ENCODE measurements at regions not wholly inside any gene's neighbourhood (a gene's known extent, or its start where the extent isn't known, plus 50 kb on each side); places are given as distances from the start of the nearest gene placed in this dataset.
A peak's percentile ranks its signal among the peaks of the same experiment; 100 is the strongest.

GRCh38 chr4:123891881-123892280 is 495.3 kb downstream of the SPRY1 start:
- Histone ChIP-seq H3K27me3 (ENCODE audit: control insufficient read depth, insufficient read depth, low read length) (no peaks in the 10 kb centered on the region), H3K27ac (ENCODE audit: low read length) (peak overlapping the region; percentile 70), H3K9me3 (ENCODE audit: control insufficient read depth, low read depth, low read length) (no peaks in the 10 kb centered on the region), H3K4me1 (ENCODE audit: control insufficient read depth, insufficient read depth, low read length) (peaks cover 32% of the 10 kb centered on the region), H3K4me3 (ENCODE audit: low read length) (no peak overlapping the region), H3K36me3 (ENCODE audit: control insufficient read depth, insufficient read depth, low read length) (no peaks in the 10 kb centered on the region)
- DNase-seq = peak in 1 of 2 donors; percentile 57
- no CpG with 5 or more reads among the region's 3 CpGs for WGBS (ENCODE audit: insufficient coverage, low lambda C conversion rate)

GRCh38 chr4:123892368-123892976 is 495.9 kb downstream of the SPRY1 start:
- peak overlapping the region; percentile 70 for H3K27ac ChIP-seq (ENCODE audit: low read length)
- whole genome bisulfite sequencing (ENCODE audit: insufficient coverage, low lambda C conversion rate) = no CpG with 5 or more reads among the region's 4 CpGs
- H3K27me3 ChIP-seq (ENCODE audit: control insufficient read depth, insufficient read depth, low read length) = no peaks in the 10 kb centered on the region
- no peaks in the 10 kb centered on the region for H3K36me3 ChIP-seq (ENCODE audit: control insufficient read depth, insufficient read depth, low read length)
- no peak for DNase-seq
- no peaks in the 10 kb centered on the region for H3K9me3 ChIP-seq (ENCODE audit: control insufficient read depth, low read depth, low read length)
- H3K4me1 ChIP-seq (ENCODE audit: control insufficient read depth, insufficient read depth, low read length) = peaks cover 32% of the 10 kb centered on the region
- no peak overlapping the region for H3K4me3 ChIP-seq (ENCODE audit: low read length)

- 10% methylated on average over 3 of the region's 9 CpGs for WGBS (ENCODE audit: insufficient coverage, low lambda C conversion rate)
- Histone ChIP-seq H3K4me3 (ENCODE audit: low read length) (no peak overlapping the region), H3K36me3 (ENCODE audit: control insufficient read depth, insufficient read depth, low read length) (no peaks in the 10 kb centered on the region), H3K27me3 (ENCODE audit: control insufficient read depth, insufficient read depth, low read length) (no peaks in the 10 kb centered on the region), H3K9me3 (ENCODE audit: control insufficient read depth, low read depth, low read length) (no peaks in the 10 kb centered on the region), H3K4me1 (ENCODE audit: control insufficient read depth, insufficient read depth, low read length) (peaks cover 32% of the 10 kb centered on the region), H3K27ac (ENCODE audit: low read length) (peak overlapping the region; percentile 70)
- peak; percentile 37 to 73 for DNase-seq
Measured at GRCh38 chr4:123893011-123893981, 496.7 kb downstream of the SPRY1 start.

- H3K27ac ChIP-seq (ENCODE audit: low read length) = no peak overlapping the region
Measured at GRCh38 chr4:123896446-123897071, 500.0 kb downstream of the SPRY1 start.

GRCh38 chr4:123898946-123899666 is 502.5 kb downstream of the SPRY1 start:
- no peak overlapping the region for H3K27ac ChIP-seq (ENCODE audit: low read length)
- H3K4me1 ChIP-seq (ENCODE audit: control insufficient read depth, insufficient read depth, low read length) = peaks cover 3% of the 10 kb centered on the region
- no peaks in the 10 kb centered on the region for H3K36me3 ChIP-seq (ENCODE audit: control insufficient read depth, insufficient read depth, low read length)
- no peak for DNase-seq
- no peaks in the 10 kb centered on the region for H3K9me3 ChIP-seq (ENCODE audit: control insufficient read depth, low read depth, low read length)
- no peaks in the 10 kb centered on the region for H3K27me3 ChIP-seq (ENCODE audit: control insufficient read depth, insufficient read depth, low read length)
- H3K4me3 ChIP-seq (ENCODE audit: low read length) = no peak overlapping the region
- 100% methylated on average over 1 of the region's 2 CpGs for WGBS (ENCODE audit: insufficient coverage, low lambda C conversion rate)

More at GRCh38 chr4:123896446-123897071, 500.0 kb downstream of the SPRY1 start:
- Histone ChIP-seq H3K36me3 (ENCODE audit: control insufficient read depth, insufficient read depth, low read length) (no peaks in the 10 kb centered on the region), H3K27me3 (ENCODE audit: control insufficient read depth, insufficient read depth, low read length) (no peaks in the 10 kb centered on the region), H3K4me3 (ENCODE audit: low read length) (no peak overlapping the region), H3K4me1 (ENCODE audit: control insufficient read depth, insufficient read depth, low read length) (peaks cover 24% of the 10 kb centered on the region), H3K9me3 (ENCODE audit: control insufficient read depth, low read depth, low read length) (no peaks in the 10 kb centered on the region)
- DNase-seq = no peak

- no peak overlapping the region for H3K4me3 ChIP-seq (ENCODE audit: low read length)
- H3K4me1 ChIP-seq (ENCODE audit: control insufficient read depth, insufficient read depth, low read length) = peaks cover 5% of the 10 kb centered on the region
- no peak for DNase-seq
- H3K27me3 ChIP-seq (ENCODE audit: control insufficient read depth, insufficient read depth, low read length) = no peaks in the 10 kb centered on the region
- no peak overlapping the region for H3K27ac ChIP-seq (ENCODE audit: low read length)
- no CpG with 5 or more reads among the region's 1 CpG for WGBS (ENCODE audit: insufficient coverage, low lambda C conversion rate)
- peaks cover 5% of the 10 kb centered on the region for H3K9me3 ChIP-seq (ENCODE audit: control insufficient read depth, low read depth, low read length)
- H3K36me3 ChIP-seq (ENCODE audit: control insufficient read depth, insufficient read depth, low read length) = no peaks in the 10 kb centered on the region
Measured at GRCh38 chr4:123904882-123905281, 508.3 kb downstream of the SPRY1 start.

GRCh38 chr4:123913598-123913997 is 517.0 kb downstream of the SPRY1 start:
- H3K27ac ChIP-seq (ENCODE audit: low read length) = no peak overlapping the region
- no peak overlapping the region for H3K4me3 ChIP-seq (ENCODE audit: low read length)
- DNase-seq = no peak
- no peaks in the 10 kb centered on the region for H3K36me3 ChIP-seq (ENCODE audit: control insufficient read depth, insufficient read depth, low read length)
- no peaks in the 10 kb centered on the region for H3K4me1 ChIP-seq (ENCODE audit: control insufficient read depth, insufficient read depth, low read length)
- no peaks in the 10 kb centered on the region for H3K27me3 ChIP-seq (ENCODE audit: control insufficient read depth, insufficient read depth, low read length)
- no peaks in the 10 kb centered on the region for H3K9me3 ChIP-seq (ENCODE audit: control insufficient read depth, low read depth, low read length)

- no peak overlapping the region for H3K4me3 ChIP-seq (ENCODE audit: low read length)
- H3K4me1 ChIP-seq (ENCODE audit: control insufficient read depth, insufficient read depth, low read length) = no peaks in the 10 kb centered on the region
- no peak for DNase-seq
- H3K27ac ChIP-seq (ENCODE audit: low read length) = no peak overlapping the region
- no peaks in the 10 kb centered on the region for H3K27me3 ChIP-seq (ENCODE audit: control insufficient read depth, insufficient read depth, low read length)
- no peaks in the 10 kb centered on the region for H3K9me3 ChIP-seq (ENCODE audit: control insufficient read depth, low read depth, low read length)
- no peaks in the 10 kb centered on the region for H3K36me3 ChIP-seq (ENCODE audit: control insufficient read depth, insufficient read depth, low read length)
- WGBS (ENCODE audit: insufficient coverage, low lambda C conversion rate) = no CpG with 5 or more reads among the region's 2 CpGs
Measured at GRCh38 chr4:123916821-123917220, 520.2 kb downstream of the SPRY1 start.

GRCh38 chr4:123919576-123920098 is 523.0 kb downstream of the SPRY1 start:
- H3K4me1 ChIP-seq (ENCODE audit: control insufficient read depth, insufficient read depth, low read length) = no peaks in the 10 kb centered on the region
- DNase-seq = no peak
- no peaks in the 10 kb centered on the region for H3K36me3 ChIP-seq (ENCODE audit: control insufficient read depth, insufficient read depth, low read length)
- no peaks in the 10 kb centered on the region for H3K9me3 ChIP-seq (ENCODE audit: control insufficient read depth, low read depth, low read length)
- no peak overlapping the region for H3K4me3 ChIP-seq (ENCODE audit: low read length)
- no peaks in the 10 kb centered on the region for H3K27me3 ChIP-seq (ENCODE audit: control insufficient read depth, insufficient read depth, low read length)
- H3K27ac ChIP-seq (ENCODE audit: low read length) = no peak overlapping the region
- WGBS (ENCODE audit: insufficient coverage, low lambda C conversion rate) = 92% methylated on average over 2 of the region's 4 CpGs

GRCh38 chr4:123921339-123921738 is 524.7 kb downstream of the SPRY1 start:
- no peak for DNase-seq
- H3K4me3 ChIP-seq (ENCODE audit: low read length) = no peak overlapping the region
- H3K36me3 ChIP-seq (ENCODE audit: control insufficient read depth, insufficient read depth, low read length) = peaks cover 2% of the 10 kb centered on the region
- no peak overlapping the region for H3K27ac ChIP-seq (ENCODE audit: low read length)
- 86% methylated on average over 3 of the region's 5 CpGs for WGBS (ENCODE audit: insufficient coverage, low lambda C conversion rate)
- no peaks in the 10 kb centered on the region for H3K9me3 ChIP-seq (ENCODE audit: control insufficient read depth, low read depth, low read length)
- no peaks in the 10 kb centered on the region for H3K27me3 ChIP-seq (ENCODE audit: control insufficient read depth, insufficient read depth, low read length)
- H3K4me1 ChIP-seq (ENCODE audit: control insufficient read depth, insufficient read depth, low read length) = no peaks in the 10 kb centered on the region

All from large intestine (tissue), 3 donors.